ENCODE measurements at regions not wholly inside any gene's neighbourhood (a gene's known extent, or its start where the extent isn't known, plus 50 kb on each side); places are given as distances from the start of the nearest gene placed in this dataset.

DNA sequence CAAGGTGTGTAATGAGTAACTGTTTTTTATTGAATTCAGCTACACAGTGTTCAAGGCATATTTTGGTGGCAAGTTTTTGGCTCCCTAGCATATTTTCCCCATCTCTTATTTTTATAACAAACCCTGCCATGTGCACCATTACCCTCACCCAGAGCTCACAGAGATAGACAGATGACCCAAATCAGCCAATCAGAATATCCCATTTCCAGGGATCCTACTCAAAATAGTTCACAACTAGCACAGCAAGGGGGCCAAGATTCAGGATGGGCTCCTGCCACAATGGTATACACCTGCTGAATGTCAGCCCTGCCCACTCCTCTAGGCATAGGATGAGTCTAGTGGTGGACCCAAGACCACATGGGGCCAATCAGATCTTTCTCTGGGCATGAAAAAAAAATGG lies 78.8 kb upstream of the SETMAR start:
- dilution Hi-C loops (cut with MboI; ENCODE audit: extremely low pct_ligation_motif_present, low sequenced_read_pairs) (no loop called here), intact Hi-C loops (cut with micrococcal nuclease) (no loop called here)
- H3K27ac ChIP-seq (ENCODE audit: insufficient read depth, low read depth, low read length), result no peak overlapping the region
- FAIRE-seq, result no peak
- H3K4me1 ChIP-seq (ENCODE audit: control insufficient read depth, extremely low read depth, insufficient read depth, low read length), result no peaks in the 10 kb centered on the region
- DNase-seq (ENCODE audit: low read depth, low spot score), result no peak
- no peaks in the 10 kb centered on the region for H4K20me1 ChIP-seq (replicated peaks; ENCODE audit: control insufficient read depth, extremely low read depth, insufficient read depth, low read length)
- TF ChIP-seq, protein P1, sequence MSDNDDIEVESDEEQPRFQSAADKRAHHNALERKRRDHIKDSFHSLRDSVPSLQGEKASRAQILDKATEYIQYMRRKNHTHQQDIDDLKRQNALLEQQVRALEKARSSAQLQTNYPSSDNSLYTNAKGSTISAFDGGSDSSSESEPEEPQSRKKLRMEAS (IDR thresholded peaks at IDR 0.05; ENCODE audit: insufficient read depth, insufficient read length), result no peak
- TF ChIP-seq EZH2 (IDR thresholded peaks at IDR 0.05; ENCODE audit: borderline replicate concordance, low read depth, low read length, severe bottlenecking) (no peak), JUN (IDR thresholded peaks at IDR 0.05; ENCODE audit: borderline replicate concordance, insufficient read depth, insufficient read length, low read depth) (no peak), GATA2 (IDR thresholded peaks at IDR 0.05; ENCODE audit: insufficient read depth, insufficient read length, low read depth, low read length) (no peak)
- TF ChIP-seq, protein P2, sequence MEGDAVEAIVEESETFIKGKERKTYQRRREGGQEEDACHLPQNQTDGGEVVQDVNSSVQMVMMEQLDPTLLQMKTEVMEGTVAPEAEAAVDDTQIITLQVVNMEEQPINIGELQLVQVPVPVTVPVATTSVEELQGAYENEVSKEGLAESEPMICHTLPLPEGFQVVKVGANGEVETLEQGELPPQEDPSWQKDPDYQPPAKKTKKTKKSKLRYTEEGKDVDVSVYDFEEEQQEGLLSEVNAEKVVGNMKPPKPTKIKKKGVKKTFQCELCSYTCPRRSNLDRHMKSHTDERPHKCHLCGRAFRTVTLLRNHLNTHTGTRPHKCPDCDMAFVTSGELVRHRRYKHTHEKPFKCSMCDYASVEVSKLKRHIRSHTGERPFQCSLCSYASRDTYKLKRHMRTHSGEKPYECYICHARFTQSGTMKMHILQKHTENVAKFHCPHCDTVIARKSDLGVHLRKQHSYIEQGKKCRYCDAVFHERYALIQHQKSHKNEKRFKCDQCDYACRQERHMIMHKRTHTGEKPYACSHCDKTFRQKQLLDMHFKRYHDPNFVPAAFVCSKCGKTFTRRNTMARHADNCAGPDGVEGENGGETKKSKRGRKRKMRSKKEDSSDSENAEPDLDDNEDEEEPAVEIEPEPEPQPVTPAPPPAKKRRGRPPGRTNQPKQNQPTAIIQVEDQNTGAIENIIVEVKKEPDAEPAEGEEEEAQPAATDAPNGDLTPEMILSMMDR (IDR thresholded peaks at IDR 0.05; ENCODE audit: extremely low read depth in 1 of 2, insufficient read depth in 1 of 2, low read depth in 1 of 2, low read length in 2 of 2), result no peak
- no peaks in the 10 kb centered on the region for H3K79me2 ChIP-seq (ENCODE audit: control insufficient read depth, insufficient read depth, low read length)
- BruUV-seq (replicated peaks), result no TSS peak
- no peak overlapping the region for H3K4me3 ChIP-seq (replicated peaks in 1 of 3; ENCODE audit: insufficient read depth in 1 of 3, low read depth in 1 of 3, low read length in 3 of 3)
- no peaks in the 10 kb centered on the region for H3K9me1 ChIP-seq (replicated peaks; ENCODE audit: control insufficient read depth, extremely low read depth, insufficient read depth, low read length)
- ChIA-PET CTCF (no interaction called here), POLR2A (no interaction called here)
- no peak overlapping the region for H3K9ac ChIP-seq (replicated peaks; ENCODE audit: extremely low read depth, insufficient read depth, low read length)
- no peaks in the 10 kb centered on the region for H3K9me3 ChIP-seq (replicated peaks; ENCODE audit: control insufficient read depth, insufficient read depth, low read length)
- H3K4me2 ChIP-seq (ENCODE audit: insufficient read depth, low read length), result no peak overlapping the region
- no peak overlapping the region for H2AFZ ChIP-seq (ENCODE audit: low read depth, low read length)
- H3K27me3 ChIP-seq (ENCODE audit: control insufficient read depth in 2 of 2, insufficient read depth in 2 of 2, low read length in 2 of 2), result no peaks in the 10 kb centered on the region
- no peaks in the 10 kb centered on the region for H3K36me3 ChIP-seq (ENCODE audit: control insufficient read depth in 2 of 2, extremely low read depth in 1 of 2, insufficient read depth in 2 of 2, low read length in 2 of 2)

DNA sequence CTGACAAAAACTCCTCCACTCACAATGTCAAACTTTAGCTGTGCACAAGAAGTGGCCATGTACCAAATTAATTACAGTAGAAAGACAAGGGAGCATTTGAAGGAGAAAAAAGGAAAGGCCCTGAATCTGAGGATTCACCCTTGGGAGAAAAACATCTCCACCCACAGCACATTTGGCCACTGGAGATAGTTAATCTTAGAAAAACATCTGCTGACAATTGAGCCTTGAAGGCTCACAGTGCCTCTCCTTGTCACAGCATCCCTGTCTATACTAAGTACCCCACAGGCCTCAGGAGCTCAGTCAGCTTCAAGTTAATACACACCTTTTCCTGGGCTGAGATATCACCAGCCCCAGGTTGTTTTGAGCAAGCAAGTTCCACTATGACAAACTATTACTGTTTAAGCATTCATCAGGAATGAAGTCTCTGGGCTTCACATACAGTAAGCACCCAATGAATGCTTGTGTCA lies 78.1 kb upstream of the SETMAR start:
- DNase-seq (ENCODE audit: low read depth, low spot score) (no peak), FAIRE-seq (no peak)
- dilution Hi-C loops (cut with MboI; ENCODE audit: extremely low pct_ligation_motif_present, low sequenced_read_pairs), result no loop called here

More for the DNA sequence above, 78.1 kb upstream of the SETMAR start:
- intact Hi-C loops (cut with micrococcal nuclease), result no loop called here
- BruUV-seq (replicated peaks), result no TSS peak
- POLR2A ChIA-PET, result no interaction called here
- H2AFZ ChIP-seq (ENCODE audit: low read depth, low read length), result no peak overlapping the region
- H3K36me3 ChIP-seq (ENCODE audit: control insufficient read depth in 2 of 2, extremely low read depth in 1 of 2, insufficient read depth in 2 of 2, low read length in 2 of 2), result no peaks in the 10 kb centered on the region
- H3K9me3 ChIP-seq (replicated peaks; ENCODE audit: control insufficient read depth, insufficient read depth, low read length), result no peaks in the 10 kb centered on the region
- TF ChIP-seq EZH2 (IDR thresholded peaks at IDR 0.05; ENCODE audit: borderline replicate concordance, low read depth, low read length, severe bottlenecking), result no peak
- no peak for TF ChIP-seq MYC (IDR thresholded peaks at IDR 0.05; ENCODE audit: low read depth, low read length)
- no peak for TF ChIP-seq POLR2A (IDR thresholded peaks at IDR 0.05; ENCODE audit: low read depth, low read length)
- TF ChIP-seq, protein P1 (IDR thresholded peaks at IDR 0.05; ENCODE audit: insufficient read depth, insufficient read length), result no peak
- TF ChIP-seq JUN (IDR thresholded peaks at IDR 0.05; ENCODE audit: borderline replicate concordance, insufficient read depth, insufficient read length, low read depth), result no peak
- no peak for TF ChIP-seq POLR2AphosphoS5 (IDR thresholded peaks at IDR 0.05; ENCODE audit: insufficient read depth, low read depth, low read length)
- TF ChIP-seq, protein P2 (IDR thresholded peaks at IDR 0.05; ENCODE audit: extremely low read depth in 1 of 2, insufficient read depth in 1 of 2, low read depth in 1 of 2, low read length in 2 of 2), result no peak
- H3K9ac ChIP-seq (replicated peaks; ENCODE audit: extremely low read depth, insufficient read depth, low read length), result no peak overlapping the region
- no peaks in the 10 kb centered on the region for H3K4me1 ChIP-seq (ENCODE audit: control insufficient read depth, extremely low read depth, insufficient read depth, low read length)
- no peak overlapping the region for H3K4me2 ChIP-seq (ENCODE audit: insufficient read depth, low read length)
- H3K4me3 ChIP-seq (replicated peaks in 1 of 3; ENCODE audit: insufficient read depth in 1 of 3, low read depth in 1 of 3, low read length in 3 of 3), result no peak overlapping the region
- no peaks in the 10 kb centered on the region for H3K9me1 ChIP-seq (replicated peaks; ENCODE audit: control insufficient read depth, extremely low read depth, insufficient read depth, low read length)
- no peaks in the 10 kb centered on the region for H3K27me3 ChIP-seq (ENCODE audit: control insufficient read depth in 2 of 2, insufficient read depth in 2 of 2, low read length in 2 of 2)
- CTCF ChIA-PET, result no interaction called here
- H3K79me2 ChIP-seq (ENCODE audit: control insufficient read depth, insufficient read depth, low read length), result no peaks in the 10 kb centered on the region
- no peak overlapping the region for H3K27ac ChIP-seq (ENCODE audit: insufficient read depth, low read depth, low read length)
- H4K20me1 ChIP-seq (replicated peaks; ENCODE audit: control insufficient read depth, extremely low read depth, insufficient read depth, low read length), result no peaks in the 10 kb centered on the region
